GM13977 (cell line): ENCODE measurements at regions not wholly inside any gene's neighbourhood (a gene's known extent, or its start where the extent isn't known, plus 50 kb on each side); places are given as distances from the start of the nearest gene placed in this dataset.
A peak's percentile ranks its signal among the peaks of the same experiment; 100 is the strongest.

Source experiments
- DNase-seq: peaks from one replicate; pipeline ENCODE4 v3.0.0; 2012; ENCODE audit warnings: low spot score
- in situ Hi-C: fragments of 300-500 bp; cut with MboI; formaldehyde crosslinking; loops from one replicate; pipeline ENCODE4 v1.12.0; 2022; ENCODE audit warnings: low sequenced_read_pairs, low pct_unique_long_range_greater_than_20kb, mixed read lengths, inconsistent platforms; ENCODE audit not compliant: unreplicated experiment
- TF ChIP-seq, protein P1 (sequence below): IDR thresholded peaks from 2 replicates; pipeline ENCODE4 v1.5.1; 2012; ENCODE audit warnings: mild to moderate bottlenecking, control low read depth; ENCODE audit not compliant: insufficient read depth; ENCODE audit errors: extremely low read depth, missing control alignments

DNA sequence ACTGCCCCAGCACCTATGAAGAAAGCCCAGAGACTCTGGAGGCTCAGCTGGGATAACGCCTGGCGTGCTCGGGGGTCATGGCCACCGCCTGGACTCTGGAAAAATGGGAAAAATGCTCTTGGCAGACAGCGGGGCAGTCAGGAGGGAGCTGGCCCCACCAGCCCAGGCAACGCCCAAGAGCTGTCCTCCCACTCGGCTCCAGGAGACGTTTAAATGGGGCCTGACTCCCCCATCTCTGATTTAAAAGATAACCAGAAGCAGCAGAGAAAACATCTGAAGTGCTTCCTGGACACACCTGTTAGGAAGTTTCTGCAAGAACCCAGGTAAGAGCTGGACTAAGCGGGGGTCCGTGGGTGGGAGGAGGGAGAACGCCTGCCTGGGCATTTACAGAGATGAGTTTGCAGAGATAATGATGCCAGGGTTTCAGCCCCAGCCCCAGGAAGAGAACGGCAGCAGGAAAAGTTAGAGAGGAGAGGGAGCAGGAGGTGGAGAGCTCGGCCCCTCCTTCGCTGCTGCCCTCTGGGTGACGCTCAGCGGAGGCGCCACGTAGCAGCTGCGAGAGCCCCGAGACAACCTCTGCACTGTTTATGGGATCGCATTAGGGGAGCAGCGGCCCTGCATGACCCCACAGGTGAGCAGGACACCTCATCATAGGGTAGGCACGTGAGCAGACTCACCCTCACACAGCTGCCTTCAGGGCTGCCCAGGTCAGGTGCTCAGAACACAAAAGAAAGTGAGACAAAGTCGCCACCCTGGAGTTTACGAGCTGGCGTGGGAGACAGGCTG lies 83.5 kb upstream of the INSIG1 start:
- TF ChIP-seq, protein P1, sequence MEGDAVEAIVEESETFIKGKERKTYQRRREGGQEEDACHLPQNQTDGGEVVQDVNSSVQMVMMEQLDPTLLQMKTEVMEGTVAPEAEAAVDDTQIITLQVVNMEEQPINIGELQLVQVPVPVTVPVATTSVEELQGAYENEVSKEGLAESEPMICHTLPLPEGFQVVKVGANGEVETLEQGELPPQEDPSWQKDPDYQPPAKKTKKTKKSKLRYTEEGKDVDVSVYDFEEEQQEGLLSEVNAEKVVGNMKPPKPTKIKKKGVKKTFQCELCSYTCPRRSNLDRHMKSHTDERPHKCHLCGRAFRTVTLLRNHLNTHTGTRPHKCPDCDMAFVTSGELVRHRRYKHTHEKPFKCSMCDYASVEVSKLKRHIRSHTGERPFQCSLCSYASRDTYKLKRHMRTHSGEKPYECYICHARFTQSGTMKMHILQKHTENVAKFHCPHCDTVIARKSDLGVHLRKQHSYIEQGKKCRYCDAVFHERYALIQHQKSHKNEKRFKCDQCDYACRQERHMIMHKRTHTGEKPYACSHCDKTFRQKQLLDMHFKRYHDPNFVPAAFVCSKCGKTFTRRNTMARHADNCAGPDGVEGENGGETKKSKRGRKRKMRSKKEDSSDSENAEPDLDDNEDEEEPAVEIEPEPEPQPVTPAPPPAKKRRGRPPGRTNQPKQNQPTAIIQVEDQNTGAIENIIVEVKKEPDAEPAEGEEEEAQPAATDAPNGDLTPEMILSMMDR: no peak
- DNase-seq: no peak
- in situ Hi-C loops: no loop called here

DNA sequence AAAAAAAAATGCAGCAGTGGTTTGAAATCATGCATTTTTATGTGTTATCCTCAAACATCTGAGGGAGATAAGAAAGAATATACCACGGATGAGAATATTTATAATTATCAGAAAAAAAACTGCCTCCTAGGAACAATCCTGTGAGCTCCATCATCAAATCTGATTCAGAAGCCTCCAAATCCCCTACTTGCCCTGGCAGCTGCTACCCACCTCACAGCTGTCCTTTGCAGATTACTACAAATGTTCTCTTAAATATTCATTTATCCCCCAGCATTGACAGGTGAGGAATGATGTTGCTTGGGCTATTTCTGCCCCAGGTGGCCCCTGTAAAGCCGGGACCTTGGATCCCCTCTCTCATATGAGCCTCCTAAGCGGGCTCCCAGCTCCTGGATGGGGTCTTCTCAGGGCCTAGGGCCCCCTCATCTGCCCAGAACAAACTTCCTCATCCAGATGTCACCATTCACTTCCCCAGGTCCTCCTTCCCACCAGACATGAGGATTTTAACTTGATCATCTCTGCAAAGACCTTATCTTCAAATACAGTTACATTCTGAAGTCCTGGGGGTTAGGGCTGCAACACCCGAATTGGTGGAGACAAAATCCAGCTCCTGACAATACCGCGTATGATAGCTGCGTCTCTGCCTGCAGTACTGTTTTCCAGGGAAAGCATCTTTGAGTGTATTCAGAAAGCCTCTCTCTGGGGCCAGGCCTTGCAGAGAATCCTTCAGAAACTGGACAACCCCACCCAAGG lies 81.9 kb upstream of the INSIG1 start:
- DNase-seq: no peak
- TF ChIP-seq, protein P1: no peak

DNA sequence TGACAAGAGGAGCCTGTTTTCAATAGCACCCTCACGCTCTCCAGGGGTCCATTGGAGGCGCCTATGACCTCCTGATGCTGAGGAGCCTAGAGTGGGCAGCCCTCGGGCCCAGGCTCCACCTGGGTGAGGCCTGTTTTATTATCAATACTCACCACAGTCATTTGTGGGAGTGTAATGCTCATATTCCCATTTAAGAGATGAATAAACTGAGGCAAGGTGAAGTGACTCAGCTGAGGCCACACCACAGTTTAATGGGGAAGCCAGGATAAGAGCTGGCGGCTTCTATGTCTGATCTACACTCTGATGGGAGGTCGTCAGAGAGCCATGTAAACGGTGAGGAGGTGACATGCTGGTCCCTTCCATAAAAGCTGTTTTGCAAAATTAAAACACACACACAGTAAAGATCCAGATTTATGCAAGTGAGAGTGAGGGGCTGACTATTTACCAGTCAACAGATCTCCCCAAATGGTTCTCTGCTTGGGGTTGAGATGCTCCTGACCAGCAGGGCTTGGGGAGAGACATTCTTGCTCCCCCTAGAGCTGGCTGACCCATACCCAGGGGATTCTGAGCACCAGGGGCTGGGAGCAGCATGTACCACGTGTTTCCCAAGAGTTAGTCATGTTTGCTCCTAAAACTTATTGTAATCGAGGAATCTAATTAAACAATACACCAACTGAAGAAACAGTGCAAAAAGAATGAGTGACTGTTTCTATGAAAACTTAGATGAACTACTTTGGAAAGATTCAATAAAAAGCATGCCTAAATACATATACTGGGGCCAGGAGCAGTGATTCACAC lies 81.0 kb upstream of the INSIG1 start:
- in situ Hi-C loops: no loop called here
- TF ChIP-seq, protein P1: no peak

More for the DNA sequence above, 81.9 kb upstream of the INSIG1 start:
- in situ Hi-C loops: no loop called here

DNA sequence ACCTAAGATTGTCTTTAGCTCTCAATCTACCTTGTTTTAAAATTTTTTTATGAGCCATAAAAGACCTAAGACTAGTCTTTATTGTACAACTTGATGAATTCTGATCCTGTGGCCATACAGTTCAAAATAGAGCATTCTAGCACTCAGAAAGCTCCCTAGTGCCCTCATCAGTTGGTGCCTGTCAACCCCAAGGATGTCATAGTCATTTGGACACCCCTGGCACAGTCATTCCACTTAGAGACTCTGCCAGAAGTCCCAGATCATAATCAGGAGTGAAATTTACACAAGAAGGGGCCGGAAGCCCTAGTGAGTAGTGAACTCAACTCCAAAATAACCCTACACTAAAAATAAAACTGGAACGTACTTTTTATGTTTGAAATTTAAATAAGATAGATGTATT lies 80.0 kb upstream of the INSIG1 start:
- no peak for DNase-seq
- in situ Hi-C loops: no loop called here
- TF ChIP-seq, protein P1: peak; percentile 10

More for the DNA sequence above, 81.0 kb upstream of the INSIG1 start:
- no peak for DNase-seq

GRCh38 chr7:155218276-155219153 lies 79.2 kb upstream of the INSIG1 start:
- DNase-seq: no peak
- TF ChIP-seq, protein P1: no peak
- in situ Hi-C loops: no loop called here
